Neural progenitor cell (in vitro differentiated cells): ENCODE measurements at regions not wholly inside any gene's neighbourhood (a gene's known extent, or its start where the extent isn't known, plus 50 kb on each side); places are given as distances from the start of the nearest gene placed in this dataset.

ENCODE experiments used
- CTCF ChIP-seq: fragments of 200-600 bp; sonication (generic); IDR thresholded peaks from 2 replicates; pipeline ENCODE4 v1.5.1; 2017; ENCODE audit warnings: antibody characterized with exemption, mild to moderate bottlenecking
- EZH2 ChIP-seq: fragments of 200-600 bp; sonication (generic); IDR thresholded peaks from 2 replicates; pipeline ENCODE4 v1.6.1; 2017; ENCODE audit warnings: antibody characterized with exemption, mild to moderate bottlenecking, moderate library complexity

GRCh38 chr1:164177118-164177517 is 381.9 kb upstream of the PBX1 start:
- no peak for TF ChIP-seq CTCF
- no peak for TF ChIP-seq EZH2
